HG03135 (cell line): ENCODE measurements at regions not wholly inside any gene's neighbourhood (a gene's known extent, or its start where the extent isn't known, plus 50 kb on each side); places are given as distances from the start of the nearest gene placed in this dataset.
A peak's percentile ranks its signal among the peaks of the same experiment; 100 is the strongest.
"Not testable (repeated sequence)": the region's sequence is repeated elsewhere in the genome, so short reads cannot be mapped to it uniquely, and the experiment has no call there.

ENCODE experiments used
- ATAC-seq: cut with Tn5 transposase; IDR thresholded peaks from one replicate; pipeline ENCODE4 v1.9.1; 2021; ENCODE audit warnings: mild to moderate bottlenecking, moderate library complexity; ENCODE audit not compliant: unreplicated experiment

- ATAC-seq, result no peak
Observed at GRCh38 chr2:62412347-62412742, 93.7 kb downstream of the TMEM17 start.

GRCh38 chr2:62410926-62411456 is 95.0 kb downstream of the TMEM17 start:
- no peak for ATAC-seq

GRCh38 chr2:62410015-62410453 is 96.0 kb downstream of the TMEM17 start:
- ATAC-seq, result no peak

GRCh38 chr2:62409442-62409841 is 96.6 kb downstream of the TMEM17 start:
- ATAC-seq, result no peak

- no peak for ATAC-seq
Observed at GRCh38 chr2:62408241-62408677, 97.7 kb downstream of the TMEM17 start.

GRCh38 chr2:62407838-62408237 is 98.2 kb downstream of the TMEM17 start:
- no peak for ATAC-seq

- no peak for ATAC-seq
Observed at GRCh38 chr2:62407401-62407800, 98.6 kb downstream of the TMEM17 start.

- ATAC-seq, result peak; percentile 54
Observed at GRCh38 chr2:62406573-62407043, 99.4 kb downstream of the TMEM17 start.

GRCh38 chr2:62404913-62405312 is 101.1 kb downstream of the TMEM17 start:
- ATAC-seq, result no peak

GRCh38 chr2:62402156-62402555 is 103.8 kb downstream of the TMEM17 start:
- no peak for ATAC-seq

- ATAC-seq, result no peak
Observed at GRCh38 chr2:62398356-62398755, 107.6 kb downstream of the TMEM17 start.

GRCh38 chr2:62396880-62397279 is 109.1 kb downstream of the TMEM17 start:
- ATAC-seq, result no peak

- ATAC-seq, result no peak
Observed at GRCh38 chr2:62393293-62393692, 112.7 kb downstream of the TMEM17 start.

- no peak for ATAC-seq
Observed at GRCh38 chr2:62391696-62392095, 114.3 kb downstream of the TMEM17 start.

GRCh38 chr2:62386378-62386777 is 119.6 kb downstream of the TMEM17 start:
- ATAC-seq, result not testable (repeated sequence)

- no peak for ATAC-seq
Observed at GRCh38 chr2:62383846-62384245, 122.1 kb downstream of the TMEM17 start.

- ATAC-seq, result peak; percentile 69
Observed at GRCh38 chr2:62382757-62383156, 123.2 kb downstream of the TMEM17 start.

- no peak for ATAC-seq
Observed at GRCh38 chr2:62382122-62382521, 123.9 kb downstream of the TMEM17 start.

- no peak for ATAC-seq
Observed at GRCh38 chr2:62381656-62382055, 124.3 kb downstream of the TMEM17 start.

- no peak for ATAC-seq
Observed at GRCh38 chr2:62379566-62379965, 126.4 kb downstream of the TMEM17 start.

- ATAC-seq, result no peak
Observed at GRCh38 chr2:62375113-62375420, 130.9 kb downstream of the TMEM17 start.

GRCh38 chr2:62374301-62375112 is 131.5 kb downstream of the TMEM17 start:
- ATAC-seq, result no peak

- no peak for ATAC-seq
Observed at GRCh38 chr2:62372824-62373223, 133.2 kb downstream of the TMEM17 start.
